Small intestine (tissue), 7 donors: ENCODE measurements at regions not wholly inside any gene's neighbourhood (a gene's known extent, or its start where the extent isn't known, plus 50 kb on each side); places are given as distances from the start of the nearest gene placed in this dataset.

Experiments used
- DNase-seq, 2 donors: peaks; one replicate each; pipeline versions ENCODE4 v3.0.0 to v3.0.0-alpha.2; 2013
- FAIRE-seq: peaks from 2 replicates; lab custom pipeline; 2012; peaks lifted over from hg19 to GRCh38; lab: Jason Lieb, UNC
- H3K27ac ChIP-seq, 3 donors: one replicate each; pipeline ENCODE4 v1.5.1; 2013; ENCODE audit warnings: low read length in 2 of 3, mild to moderate bottlenecking in 2 of 3, control low read depth in 1 of 3, inconsistent platforms in 1 of 3, low read depth in 1 of 3, moderate library complexity in 1 of 3
- H3K27me3 ChIP-seq, 3 donors: one replicate each; pipeline ENCODE4 v1.6.1; 2013; ENCODE audit warnings: low read length in 3 of 3, inconsistent platforms in 1 of 3; ENCODE audit not compliant: control insufficient read depth in 3 of 3, insufficient read depth in 3 of 3
- H3K36me3 ChIP-seq, 3 donors: one replicate each; pipeline ENCODE4 v1.6.1; 2013; ENCODE audit warnings: low read length in 3 of 3, inconsistent platforms in 1 of 3, low read depth in 1 of 3, mild to moderate bottlenecking in 1 of 3, moderate library complexity in 1 of 3; ENCODE audit not compliant: control insufficient read depth in 3 of 3, insufficient read depth in 2 of 3
- H3K4me1 ChIP-seq, 3 donors: one replicate each; pipeline ENCODE4 v1.6.1; 2013; ENCODE audit warnings: low read length in 2 of 3, inconsistent platforms in 1 of 3, low read depth in 1 of 3, mild to moderate bottlenecking in 1 of 3, moderate library complexity in 1 of 3; ENCODE audit not compliant: control insufficient read depth in 3 of 3, insufficient read depth in 2 of 3
- H3K4me3 ChIP-seq, 3 donors: one replicate each; pipeline ENCODE4 v1.5.1; 2013; ENCODE audit warnings: low read length in 3 of 3, control low read depth in 1 of 3, inconsistent platforms in 1 of 3, low read depth in 1 of 3, mild to moderate bottlenecking in 1 of 3, moderate library complexity in 1 of 3
- H3K9me3 ChIP-seq, 2 donors: one replicate each; pipeline ENCODE4 v1.6.1; 2013; ENCODE audit warnings: low read depth in 1 of 2, low read length in 1 of 2; ENCODE audit not compliant: control insufficient read depth in 2 of 2, insufficient read depth in 1 of 2
- WGBS, 3 donors: extraction: QIAGEN DNeasy Blood & Tissue Kit; methylation state at CpG; one replicate each; pipeline ENCODE4 v1.1.7; 2013; 5-methylcytosine and 5-hydroxymethylcytosine counted together
- donor health status: healthy with polysubstance abuse.
- donor health status: control.
- donor health status: control.
- donor health status: Bipolar disorder and iron deficiency.
- donor health status: healthy.

DNA sequence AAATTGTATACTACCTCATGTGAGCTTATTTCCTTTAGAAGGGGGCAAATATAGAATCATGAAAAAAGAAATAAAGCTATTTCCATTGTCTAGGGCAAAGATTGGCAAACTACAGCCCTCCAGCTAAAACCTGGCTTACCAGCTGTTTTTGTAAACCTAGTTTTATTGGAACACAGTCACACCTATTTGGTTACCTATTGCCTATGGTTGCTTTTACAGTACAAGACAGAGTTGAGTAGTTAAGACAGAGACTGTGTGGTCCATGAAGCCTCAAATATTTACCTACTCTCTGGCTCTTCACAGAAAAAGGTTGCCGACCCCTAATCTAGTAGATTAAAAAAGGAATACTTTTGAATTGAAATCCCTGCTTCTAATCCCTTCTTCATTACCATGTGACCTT is 88.8 kb upstream of the ENPP6 start:
- H3K27ac ChIP-seq: no peak overlapping the region
- no peaks in the 10 kb centered on the region for H3K36me3 ChIP-seq
- H3K27me3 ChIP-seq: no peaks in the 10 kb centered on the region
- FAIRE-seq (no peak), DNase-seq (no peak)
- H3K9me3 ChIP-seq: peaks cover 0 to 6% of the 10 kb centered on the region in 2 donors
- no peak overlapping the region for H3K4me3 ChIP-seq
- WGBS, 3 donors: 32 to 71% (median 48%) methylated on average over 1 of the region's 1 CpG
- H3K4me1 ChIP-seq: peaks cover 0 to 11% (median 2%) of the 10 kb centered on the region in 3 donors

DNA sequence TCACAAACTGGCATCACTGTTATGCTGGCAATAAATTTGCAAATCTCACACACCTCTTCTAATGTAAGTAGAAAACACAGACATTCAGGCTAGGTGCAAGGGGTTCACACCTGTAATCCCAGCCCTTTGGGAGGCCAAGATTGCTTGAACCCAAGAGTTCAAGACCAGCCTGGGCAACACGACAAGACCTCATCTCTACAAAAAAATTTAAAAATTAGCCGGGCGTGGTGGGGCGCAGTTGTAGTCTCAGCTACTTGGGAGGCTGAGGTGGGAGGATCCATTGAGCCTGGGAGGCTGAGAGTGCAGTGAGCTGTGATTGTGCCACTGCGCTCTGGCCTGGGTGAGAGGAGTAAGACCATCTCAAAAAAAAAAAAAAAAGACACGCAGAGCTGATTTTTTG is 83.1 kb upstream of the ENPP6 start:
- 98 to 99% (median 98%) methylated on average over 6 of the region's 6 CpGs for WGBS, 3 donors
- Histone ChIP-seq H3K4me1 (no peaks in the 10 kb centered on the region), H3K9me3 (no peaks in the 10 kb centered on the region), H3K27me3 (no peaks in the 10 kb centered on the region), H3K27ac (no peak overlapping the region), H3K4me3 (no peak overlapping the region), H3K36me3 (no peaks in the 10 kb centered on the region)
- FAIRE-seq: no peak
- no peak for DNase-seq

DNA sequence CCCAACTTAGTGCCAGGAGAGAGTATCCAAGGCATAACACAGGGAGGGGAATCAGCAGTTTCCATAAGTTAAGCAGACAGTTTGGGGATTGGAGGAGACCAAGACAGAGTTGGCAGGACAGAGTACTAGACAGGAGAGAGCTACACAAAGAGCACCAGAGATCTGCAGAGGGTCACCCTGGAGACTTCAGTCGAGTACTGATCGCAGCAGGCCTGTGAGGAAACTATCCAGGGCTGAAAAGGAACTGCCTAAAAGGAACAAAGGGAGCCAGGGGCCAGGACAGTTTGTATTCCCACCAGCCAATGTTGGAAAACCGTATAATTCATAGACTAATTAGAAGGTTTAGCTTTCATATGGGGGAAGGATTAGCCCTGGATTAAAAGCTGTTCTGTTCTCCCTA is 80.6 kb upstream of the ENPP6 start:
- Histone ChIP-seq H3K9me3 (peaks cover 0 to 6% of the 10 kb centered on the region in 2 donors), H3K4me3 (no peak overlapping the region), H3K27me3 (no peaks in the 10 kb centered on the region), H3K4me1 (peaks cover 0 to 5% (median 0%) of the 10 kb centered on the region in 3 donors), H3K36me3 (no peaks in the 10 kb centered on the region), H3K27ac (no peak overlapping the region)
- no peak for DNase-seq
- FAIRE-seq: no peak
- 76 to 89% (median 87%) methylated on average over 3 of the region's 3 CpGs for WGBS, 3 donors

DNA sequence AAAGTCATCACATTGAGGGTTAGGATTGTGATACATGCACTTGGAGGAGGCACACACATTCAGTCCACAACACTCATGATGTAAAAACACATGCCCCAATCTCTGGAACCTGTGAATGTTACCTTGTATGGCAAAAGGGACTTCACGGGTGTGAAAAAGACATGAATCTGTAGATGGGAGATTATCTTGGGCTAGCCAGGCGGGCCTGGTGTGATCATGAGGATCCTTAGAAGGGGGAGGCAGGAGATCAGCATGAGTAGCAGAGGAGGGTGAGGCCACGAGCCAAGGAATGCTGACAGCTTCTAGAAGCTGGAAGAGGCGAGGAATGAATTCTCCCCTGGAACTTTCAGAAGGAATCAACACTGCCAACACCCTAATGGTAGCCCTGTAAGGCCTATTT is 77.5 kb upstream of the ENPP6 start:
- Histone ChIP-seq H3K36me3 (no peaks in the 10 kb centered on the region), H3K9me3 (peaks cover 0 to 6% of the 10 kb centered on the region in 2 donors), H3K27me3 (no peaks in the 10 kb centered on the region), H3K4me3 (no peak overlapping the region), H3K4me1 (peaks cover 0 to 10% (median 0%) of the 10 kb centered on the region in 3 donors), H3K27ac (no peak overlapping the region)
- 94 to 98% (median 96%) methylated on average over 4 of the region's 4 CpGs for WGBS, 3 donors
- FAIRE-seq (no peak), DNase-seq (no peak)

DNA sequence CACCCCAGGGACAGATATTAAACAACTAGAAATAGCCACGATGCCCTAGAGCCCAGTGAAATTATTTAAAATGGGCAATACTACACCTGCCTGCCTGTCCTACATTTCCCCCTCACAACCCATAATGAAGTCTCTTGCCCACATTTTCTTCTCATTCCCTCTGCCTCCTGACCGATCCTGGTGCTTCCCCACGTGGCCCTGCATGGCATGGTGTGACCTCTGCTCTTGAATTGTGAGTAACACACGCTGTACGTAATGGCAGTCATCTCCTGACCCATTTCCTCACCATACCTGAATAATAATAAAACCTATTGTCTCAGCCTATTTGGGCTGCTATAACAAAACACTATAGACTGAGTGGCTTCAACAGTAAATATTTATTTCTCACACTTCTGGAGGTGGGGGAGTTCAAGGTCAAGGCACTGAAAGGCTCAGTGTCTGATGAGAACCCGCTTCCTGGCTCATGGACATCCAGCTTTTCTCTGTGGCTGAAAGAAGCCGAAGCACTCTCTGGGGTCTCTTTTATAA is 77.0 kb upstream of the ENPP6 start:
- H3K4me3 ChIP-seq: no peak overlapping the region
- H3K36me3 ChIP-seq: no peaks in the 10 kb centered on the region
- DNase-seq (no peak), FAIRE-seq (no peak)
- 86 to 90% (median 90%) methylated on average over 7 of the region's 7 CpGs for WGBS, 3 donors
- no peaks in the 10 kb centered on the region for H3K27me3 ChIP-seq
- peaks cover 0 to 6% of the 10 kb centered on the region in 2 donors for H3K9me3 ChIP-seq
- no peak overlapping the region for H3K27ac ChIP-seq
- H3K4me1 ChIP-seq: peaks cover 0 to 10% (median 0%) of the 10 kb centered on the region in 3 donors

DNA sequence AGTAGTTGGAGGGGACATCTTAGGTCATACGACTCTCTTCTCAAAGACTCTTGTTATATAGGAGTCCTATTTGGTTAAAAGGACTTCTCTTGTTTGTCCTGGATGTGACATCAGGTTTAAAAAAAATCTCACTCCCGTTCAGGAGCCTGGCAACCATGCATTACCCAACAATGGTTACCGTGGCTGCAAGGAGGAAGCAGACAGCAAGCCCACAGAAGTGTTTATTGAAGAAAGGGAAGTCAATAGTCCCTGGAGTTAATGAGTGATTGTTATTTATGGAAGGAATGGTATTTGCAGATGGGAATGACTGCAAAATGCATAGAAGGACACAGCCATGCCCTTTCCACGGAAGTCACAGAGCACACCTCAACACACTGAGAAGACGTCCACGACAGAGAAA is 75.9 kb upstream of the ENPP6 start:
- H3K4me1 ChIP-seq: peaks cover 0 to 10% (median 3%) of the 10 kb centered on the region in 3 donors
- FAIRE-seq: no peak
- peak; percentile 48 to 78 for DNase-seq

DNA sequence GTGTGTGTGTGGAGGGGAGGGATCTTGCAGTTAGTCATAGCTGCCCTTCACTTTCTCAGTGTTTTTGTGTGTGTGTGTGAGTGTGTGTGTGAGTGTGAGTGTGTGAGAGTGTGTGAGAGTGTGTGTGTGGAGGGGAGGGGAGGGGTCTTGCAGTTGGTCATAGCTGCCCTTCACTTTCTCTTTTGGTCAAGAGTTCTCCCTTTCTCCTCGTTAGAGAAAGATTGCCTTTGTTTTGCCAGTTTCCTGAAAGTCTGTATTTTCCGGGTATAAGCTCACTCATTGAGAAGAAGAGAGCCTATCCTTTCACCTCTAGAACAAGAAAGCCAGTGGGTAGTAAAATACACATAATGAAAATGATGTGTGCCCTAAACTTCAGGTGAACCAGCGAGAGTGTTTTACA is 75.2 kb upstream of the ENPP6 start:
- Histone ChIP-seq H3K4me3 (no peak overlapping the region), H3K27me3 (no peaks in the 10 kb centered on the region), H3K9me3 (peaks cover 0 to 6% of the 10 kb centered on the region in 2 donors), H3K27ac (peak overlapping the region in 1 of 3 donors; percentile 18), H3K36me3 (no peaks in the 10 kb centered on the region), H3K4me1 (peaks cover 0 to 11% (median 3%) of the 10 kb centered on the region in 3 donors)
- no peak for FAIRE-seq
- DNase-seq: peak in 1 of 2 donors; percentile 28
- WGBS, 3 donors: 60 to 71% (median 61%) methylated on average over 3 of the region's 3 CpGs

More for the DNA sequence above, 75.9 kb upstream of the ENPP6 start:
- H3K9me3 ChIP-seq: peaks cover 0 to 6% of the 10 kb centered on the region in 2 donors
- no peaks in the 10 kb centered on the region for H3K27me3 ChIP-seq
- no peaks in the 10 kb centered on the region for H3K36me3 ChIP-seq
- no peak overlapping the region for H3K4me3 ChIP-seq
- H3K27ac ChIP-seq: peak overlapping the region in 1 of 3 donors; percentile 18
- 44 to 48% (median 44%) methylated on average over 6 of the region's 6 CpGs for WGBS, 3 donors

DNA sequence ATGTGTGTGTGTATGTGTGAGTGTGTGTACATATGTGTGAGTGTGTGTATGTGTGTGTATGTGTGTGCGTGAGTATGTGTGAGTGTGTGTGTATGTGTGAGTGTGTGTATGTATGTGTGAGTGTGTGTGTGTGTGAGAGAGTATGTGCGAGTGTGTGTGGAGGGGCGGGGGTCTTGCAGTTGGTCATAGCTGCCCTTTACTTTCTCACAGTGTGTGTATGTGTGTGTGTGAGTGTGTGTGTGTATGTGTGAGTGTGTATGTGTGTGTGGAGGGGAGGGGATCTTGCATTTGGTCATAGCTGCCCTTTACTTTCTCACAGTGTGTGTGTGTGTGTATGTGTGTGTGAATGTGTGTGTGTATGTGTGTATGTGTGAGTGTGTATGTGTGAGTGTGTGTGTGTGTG is 74.8 kb upstream of the ENPP6 start:
- no peak for DNase-seq
- no peaks in the 10 kb centered on the region for H3K27me3 ChIP-seq
- no peak for FAIRE-seq
- H3K4me3 ChIP-seq: no peak overlapping the region
- H3K9me3 ChIP-seq: peaks cover 0 to 6% of the 10 kb centered on the region in 2 donors
- H3K4me1 ChIP-seq: peaks cover 0 to 13% (median 3%) of the 10 kb centered on the region in 3 donors
- 96 to 98% (median 97%) methylated on average over 3 of the region's 3 CpGs for WGBS, 3 donors
- no peaks in the 10 kb centered on the region for H3K36me3 ChIP-seq
- H3K27ac ChIP-seq: peak overlapping the region in 1 of 3 donors; percentile 18

DNA sequence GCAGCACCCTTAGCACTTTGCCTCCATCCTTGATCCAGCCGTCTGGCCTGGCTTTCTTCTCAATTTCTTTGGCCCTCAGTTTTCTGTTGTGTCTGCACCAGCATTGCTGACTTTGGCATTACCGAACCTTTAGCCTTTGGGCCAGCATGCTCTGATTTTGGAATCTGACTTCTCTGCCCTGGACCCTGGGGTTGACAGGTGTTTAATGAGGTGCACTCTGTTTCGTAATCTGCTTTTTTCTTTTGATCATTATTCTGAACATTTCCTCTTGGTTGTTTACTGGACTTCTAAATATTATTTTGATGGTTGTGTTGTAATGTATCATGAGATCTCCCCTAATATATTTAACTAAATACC is 71.5 kb upstream of the ENPP6 start:
- H3K4me3 ChIP-seq: no peak overlapping the region
- H3K4me1 ChIP-seq: peaks cover 0 to 13% (median 3%) of the 10 kb centered on the region in 3 donors
- H3K9me3 ChIP-seq: no peaks in the 10 kb centered on the region
- peak overlapping the region in 2 of 3 donors; percentile 74 to 87 for H3K27ac ChIP-seq
- no peaks in the 10 kb centered on the region for H3K27me3 ChIP-seq
- DNase-seq (no peak), FAIRE-seq (no peak)
- H3K36me3 ChIP-seq: no peaks in the 10 kb centered on the region
- 25 to 70% (median 54%) methylated on average over 3 of the region's 3 CpGs for WGBS, 3 donors
